H1 (cell line): ENCODE measurements at regions not wholly inside any gene's neighbourhood (a gene's known extent, or its start where the extent isn't known, plus 50 kb on each side); places are given as distances from the start of the nearest gene placed in this dataset.

Experiments used
- EZH2 ChIP-seq: fragments of 200-600 bp; sonication (generic); IDR thresholded peaks from 2 replicates; pipeline ENCODE4 v1.7.1; 2012; ENCODE audit warnings: low read depth, mild to moderate bottlenecking, moderate library complexity, low read length, inconsistent platforms; ENCODE audit not compliant: severe bottlenecking
- POLR2AphosphoS5 ChIP-seq: IDR thresholded peaks from 2 replicates; pipeline ENCODE4 v1.6.1; 2011; ENCODE audit warnings: low read depth, low read length
- RAD21 ChIP-seq, 2 experiments: IDR thresholded peaks in 1 of 2; conservative IDR thresholded peaks in 1 of 2; 2 replicates each; pipeline ENCODE4 v1.6.1; 2011; ENCODE audit warnings: low read depth in 2 of 2, low read length in 2 of 2, improper control_type of control experiment in 1 of 2, inconsistent platforms in 1 of 2, mild to moderate bottlenecking in 1 of 2, moderate library complexity in 1 of 2
- SRF ChIP-seq: IDR thresholded peaks from 2 replicates; pipeline ENCODE4 v1.6.1; 2011; ENCODE audit warnings: mild to moderate bottlenecking, low read depth, low read length, moderate library complexity
- TAF1 ChIP-seq: IDR thresholded peaks from 2 replicates; pipeline ENCODE4 v1.6.1; 2011; ENCODE audit warnings: mild to moderate bottlenecking, low read depth, low read length
- TEAD4 ChIP-seq: IDR thresholded peaks from 2 replicates; pipeline ENCODE4 v1.6.1; 2012; ENCODE audit warnings: low read depth, low read length, inconsistent platforms, mixed read lengths
- TF ChIP-seq, protein P1 (sequence below), 3 experiments: IDR thresholded peaks; 1 replicate in 2 of 3; 2 replicates in 1 of 3; pipeline versions ENCODE4 v1.5.1 to v1.6.1; 2011; ENCODE audit warnings: low read length in 3 of 3, mild to moderate bottlenecking in 3 of 3, inconsistent platforms in 2 of 3, low read depth in 1 of 3, moderate library complexity in 1 of 3; ENCODE audit not compliant: insufficient read depth in 1 of 3; ENCODE audit errors: control extremely low read depth in 1 of 3
- TF ChIP-seq, protein P2 (sequence below): IDR thresholded peaks from 2 replicates; pipeline ENCODE4 v1.6.1; 2011; ENCODE audit warnings: low read length, improper control_type of control experiment

DNA sequence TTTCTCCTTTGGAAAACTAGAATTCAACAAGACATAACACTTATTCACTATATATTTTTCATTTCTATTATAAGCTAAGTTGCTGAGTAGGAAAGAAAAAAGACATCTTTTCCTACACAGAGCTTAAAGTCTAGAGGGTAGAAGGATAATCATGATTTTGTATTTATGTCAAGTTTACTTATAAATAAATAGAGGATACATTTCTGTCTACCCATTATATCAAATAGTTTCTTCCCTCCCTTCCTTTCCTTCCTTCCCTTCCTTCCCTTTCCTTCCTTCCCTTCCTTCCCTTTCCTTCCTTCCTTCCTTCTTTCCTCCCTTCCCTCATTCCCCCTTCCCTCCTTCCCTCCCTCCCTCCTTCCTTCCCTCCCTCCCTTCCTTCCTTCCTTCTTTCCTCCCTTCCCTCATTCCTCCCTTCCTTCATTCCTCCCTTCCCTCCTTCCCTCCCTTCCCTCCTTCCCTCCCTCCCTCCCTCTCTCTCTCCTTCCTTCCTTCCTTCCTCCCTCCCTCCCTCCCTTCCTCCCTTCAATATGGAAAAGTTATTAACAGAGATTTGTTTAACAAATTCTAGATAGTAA is 308.4 kb upstream of the COL3A1 start:
- TF ChIP-seq, protein P1, sequence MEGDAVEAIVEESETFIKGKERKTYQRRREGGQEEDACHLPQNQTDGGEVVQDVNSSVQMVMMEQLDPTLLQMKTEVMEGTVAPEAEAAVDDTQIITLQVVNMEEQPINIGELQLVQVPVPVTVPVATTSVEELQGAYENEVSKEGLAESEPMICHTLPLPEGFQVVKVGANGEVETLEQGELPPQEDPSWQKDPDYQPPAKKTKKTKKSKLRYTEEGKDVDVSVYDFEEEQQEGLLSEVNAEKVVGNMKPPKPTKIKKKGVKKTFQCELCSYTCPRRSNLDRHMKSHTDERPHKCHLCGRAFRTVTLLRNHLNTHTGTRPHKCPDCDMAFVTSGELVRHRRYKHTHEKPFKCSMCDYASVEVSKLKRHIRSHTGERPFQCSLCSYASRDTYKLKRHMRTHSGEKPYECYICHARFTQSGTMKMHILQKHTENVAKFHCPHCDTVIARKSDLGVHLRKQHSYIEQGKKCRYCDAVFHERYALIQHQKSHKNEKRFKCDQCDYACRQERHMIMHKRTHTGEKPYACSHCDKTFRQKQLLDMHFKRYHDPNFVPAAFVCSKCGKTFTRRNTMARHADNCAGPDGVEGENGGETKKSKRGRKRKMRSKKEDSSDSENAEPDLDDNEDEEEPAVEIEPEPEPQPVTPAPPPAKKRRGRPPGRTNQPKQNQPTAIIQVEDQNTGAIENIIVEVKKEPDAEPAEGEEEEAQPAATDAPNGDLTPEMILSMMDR (IDR thresholded peaks at IDR 0.05; ENCODE audit: control extremely low read depth in 1 of 3, insufficient read depth in 1 of 3, low read depth in 1 of 3, low read length in 3 of 3), result no peak
- TF ChIP-seq SRF, result no peak
- TF ChIP-seq TEAD4, result no peak
- TF ChIP-seq EZH2, result no peak
- no peak for TF ChIP-seq RAD21 (IDR thresholded peaks at IDR 0.05 in 1 of 2, conservative IDR thresholded peaks at IDR 0.05 in 1 of 2; ENCODE audit: low read depth in 2 of 2, low read length in 2 of 2)
- TF ChIP-seq TAF1, result no peak
- TF ChIP-seq POLR2AphosphoS5, result no peak
- TF ChIP-seq, protein P2, sequence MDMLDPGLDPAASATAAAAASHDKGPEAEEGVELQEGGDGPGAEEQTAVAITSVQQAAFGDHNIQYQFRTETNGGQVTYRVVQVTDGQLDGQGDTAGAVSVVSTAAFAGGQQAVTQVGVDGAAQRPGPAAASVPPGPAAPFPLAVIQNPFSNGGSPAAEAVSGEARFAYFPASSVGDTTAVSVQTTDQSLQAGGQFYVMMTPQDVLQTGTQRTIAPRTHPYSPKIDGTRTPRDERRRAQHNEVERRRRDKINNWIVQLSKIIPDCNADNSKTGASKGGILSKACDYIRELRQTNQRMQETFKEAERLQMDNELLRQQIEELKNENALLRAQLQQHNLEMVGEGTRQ, result no peak
